NB4 (cell line): ENCODE measurements at regions not wholly inside any gene's neighbourhood (a gene's known extent, or its start where the extent isn't known, plus 50 kb on each side); places are given as distances from the start of the nearest gene placed in this dataset.

Experiments used
- POLR2A ChIP-seq: IDR thresholded peaks from 2 replicates; pipeline ENCODE4 v1.6.1; 2011; ENCODE audit warnings: mild to moderate bottlenecking; ENCODE audit not compliant: insufficient read length; ENCODE audit errors: extremely low read depth
- TF ChIP-seq, protein P1 (sequence below): IDR thresholded peaks from one replicate; pipeline ENCODE4 v1.5.1; 2012; ENCODE audit warnings: low read depth, low read length

DNA sequence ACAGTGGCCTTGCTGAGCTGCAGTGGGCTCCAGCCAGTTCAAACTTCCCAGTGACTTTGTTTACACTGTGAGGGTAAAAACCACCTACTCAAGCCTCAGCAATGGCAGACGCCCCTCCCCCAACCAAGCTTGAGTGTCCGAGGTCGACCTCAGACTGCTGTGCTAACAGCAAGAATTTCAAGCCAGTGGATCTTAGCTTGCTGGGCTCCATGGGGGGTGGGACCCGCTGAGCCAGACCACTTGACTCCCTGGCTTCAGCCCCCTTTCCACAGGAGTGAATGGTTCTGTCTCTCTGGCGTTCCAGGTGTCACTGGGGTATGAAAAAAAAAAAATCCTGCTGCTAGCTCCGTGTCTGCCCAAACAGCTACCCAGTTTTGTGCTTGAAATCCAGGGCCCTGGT is 168.9 kb upstream of the INTU start:
- no peak for TF ChIP-seq POLR2A
- TF ChIP-seq, protein P1, sequence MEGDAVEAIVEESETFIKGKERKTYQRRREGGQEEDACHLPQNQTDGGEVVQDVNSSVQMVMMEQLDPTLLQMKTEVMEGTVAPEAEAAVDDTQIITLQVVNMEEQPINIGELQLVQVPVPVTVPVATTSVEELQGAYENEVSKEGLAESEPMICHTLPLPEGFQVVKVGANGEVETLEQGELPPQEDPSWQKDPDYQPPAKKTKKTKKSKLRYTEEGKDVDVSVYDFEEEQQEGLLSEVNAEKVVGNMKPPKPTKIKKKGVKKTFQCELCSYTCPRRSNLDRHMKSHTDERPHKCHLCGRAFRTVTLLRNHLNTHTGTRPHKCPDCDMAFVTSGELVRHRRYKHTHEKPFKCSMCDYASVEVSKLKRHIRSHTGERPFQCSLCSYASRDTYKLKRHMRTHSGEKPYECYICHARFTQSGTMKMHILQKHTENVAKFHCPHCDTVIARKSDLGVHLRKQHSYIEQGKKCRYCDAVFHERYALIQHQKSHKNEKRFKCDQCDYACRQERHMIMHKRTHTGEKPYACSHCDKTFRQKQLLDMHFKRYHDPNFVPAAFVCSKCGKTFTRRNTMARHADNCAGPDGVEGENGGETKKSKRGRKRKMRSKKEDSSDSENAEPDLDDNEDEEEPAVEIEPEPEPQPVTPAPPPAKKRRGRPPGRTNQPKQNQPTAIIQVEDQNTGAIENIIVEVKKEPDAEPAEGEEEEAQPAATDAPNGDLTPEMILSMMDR, result no peak
